B cell (primary cell): ENCODE measurements at regions not wholly inside any gene's neighbourhood (a gene's known extent, or its start where the extent isn't known, plus 50 kb on each side); places are given as distances from the start of the nearest gene placed in this dataset.

Experiments used
- CTCF ChIP-seq: fragments of 200-600 bp; IDR thresholded peaks from one replicate; pipeline ENCODE4 v1.8.0; 2022; ENCODE audit warnings: antibody characterized with exemption, mild to moderate bottlenecking
- EZH2 ChIP-seq: IDR thresholded peaks from 2 replicates; pipeline ENCODE4 v1.6.1; 2012; ENCODE audit warnings: borderline replicate concordance, low read depth, mild to moderate bottlenecking, moderate library complexity, low read length; ENCODE audit not compliant: insufficient read depth, poor library complexity, severe bottlenecking

DNA sequence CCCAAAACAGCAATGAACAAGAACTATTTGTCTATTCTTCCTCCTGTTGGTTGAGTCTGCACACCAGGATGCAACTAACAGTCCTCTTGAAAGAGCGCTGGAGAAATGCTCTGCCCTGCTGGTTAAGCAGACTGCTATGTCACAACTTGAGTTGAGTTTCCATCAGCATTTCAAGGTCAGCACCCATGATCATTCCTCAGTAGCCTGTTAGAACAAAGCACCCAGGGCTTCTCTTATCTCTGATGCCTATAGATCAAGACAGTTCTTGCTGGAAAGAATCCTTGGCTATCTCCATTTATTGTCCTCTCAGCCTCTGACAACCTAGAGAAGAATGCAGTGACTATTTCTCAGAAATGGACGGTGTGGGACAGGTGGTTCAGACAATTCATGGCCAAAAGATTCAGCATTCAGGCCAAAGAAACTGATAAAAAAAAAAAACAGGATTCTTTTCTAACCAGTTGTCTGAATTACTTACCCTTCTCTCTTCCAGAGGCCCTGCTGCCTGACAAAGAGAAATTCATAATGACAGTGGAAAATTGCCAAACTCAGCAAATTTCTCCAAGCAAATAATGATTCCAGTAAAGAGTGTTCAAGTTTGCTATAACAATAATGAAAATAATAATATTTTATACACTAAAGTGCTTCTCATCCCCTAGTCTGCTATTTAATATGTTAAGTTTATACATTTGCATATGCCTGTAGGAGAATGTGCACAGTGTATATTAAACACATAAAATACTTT is 306.7 kb downstream of the EMP1 start:
- TF ChIP-seq CTCF (no peak), EZH2 (no peak)
